Activated gamma-delta T cell (primary cell): ENCODE measurements at regions not wholly inside any gene's neighbourhood (a gene's known extent, or its start where the extent isn't known, plus 50 kb on each side); places are given as distances from the start of the nearest gene placed in this dataset.
"Not testable (repeated sequence)": the region's sequence is repeated elsewhere in the genome, so short reads cannot be mapped to it uniquely, and the experiment has no call there.

Source experiments
- DNase-seq: peaks from one replicate; lab custom pipeline; 2025; lab: John Stamatoyannopoulos, UW

GRCh38 chr7:9036080-9036479 is 602.7 kb downstream of the NXPH1 start:
- DNase-seq, result no peak

GRCh38 chr7:9071160-9071762 is 637.9 kb downstream of the NXPH1 start:
- no peak for DNase-seq

- DNase-seq, result not testable (repeated sequence)
Observed at GRCh38 chr7:9075774-9076173, 642.4 kb downstream of the NXPH1 start.

- no peak for DNase-seq
Observed at GRCh38 chr7:9082203-9082602, 648.8 kb downstream of the NXPH1 start.

- no peak for DNase-seq
Observed at GRCh38 chr7:9083837-9084236, 650.4 kb downstream of the NXPH1 start.

- no peak for DNase-seq
Observed at GRCh38 chr7:9091282-9091681, 657.9 kb downstream of the NXPH1 start.

DNA sequence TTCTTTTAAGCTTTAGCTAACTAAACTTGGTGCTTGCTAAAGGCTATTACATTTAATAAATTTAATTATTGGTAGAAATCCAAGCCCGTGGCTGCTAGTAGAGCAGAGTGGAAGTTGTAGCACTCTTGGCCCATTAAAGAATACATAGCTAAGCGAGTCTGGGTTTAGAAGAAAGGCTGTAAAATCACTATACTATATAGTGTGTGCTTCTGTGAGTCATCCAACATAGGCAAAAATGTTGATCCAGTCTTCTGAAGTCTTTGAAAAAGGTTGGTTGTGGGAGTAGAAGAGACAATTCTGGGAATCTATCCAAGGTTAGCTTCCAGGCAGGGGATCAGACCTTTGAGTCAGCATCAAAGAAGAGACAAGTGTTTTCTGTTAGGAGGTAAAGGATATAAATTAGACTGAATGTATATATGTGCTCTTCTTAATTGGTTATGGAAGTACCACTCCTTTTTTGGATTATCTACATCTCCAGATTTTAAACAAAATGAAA is 664.2 kb downstream of the NXPH1 start:
- no peak for DNase-seq

DNA sequence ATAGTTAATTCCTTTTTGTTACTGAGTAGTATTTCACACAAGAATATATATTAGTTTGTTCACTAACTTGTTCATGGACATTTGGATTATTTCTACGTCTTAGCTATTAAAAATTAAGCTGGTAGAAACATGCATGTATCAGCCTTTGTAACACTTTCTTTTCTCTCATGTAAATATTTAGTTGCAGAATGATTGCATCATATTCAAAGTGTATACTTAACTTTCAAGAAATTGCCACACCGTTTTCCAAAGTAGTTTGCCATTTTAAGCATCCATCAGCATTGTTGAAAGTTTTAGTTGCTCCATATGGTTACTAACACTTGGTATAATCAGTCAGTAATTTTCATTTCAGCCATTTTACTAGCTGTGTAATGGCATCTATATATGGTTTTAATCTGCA is 666.9 kb downstream of the NXPH1 start:
- DNase-seq, result no peak

GRCh38 chr7:9102846-9103245 is 669.4 kb downstream of the NXPH1 start:
- DNase-seq, result no peak

DNA sequence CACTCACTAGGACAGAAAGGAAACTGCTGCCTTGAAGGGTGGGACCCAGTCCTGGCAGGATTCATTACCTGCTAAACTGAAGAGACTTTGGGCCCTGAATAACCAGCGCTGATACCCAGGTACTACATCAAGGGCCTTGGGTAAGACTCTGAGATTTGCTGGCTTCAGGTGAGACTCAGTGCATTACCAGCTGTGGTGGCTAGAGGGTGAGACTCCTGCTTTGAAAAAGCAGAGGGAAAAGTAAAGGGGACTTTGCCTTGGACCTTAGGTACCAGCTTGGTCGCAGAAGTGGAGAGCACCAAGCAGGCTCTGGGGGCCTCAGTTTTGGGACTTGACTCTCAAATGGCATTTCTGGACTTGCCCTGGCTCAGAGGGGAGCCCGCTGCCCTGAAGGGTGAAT is 673.3 kb downstream of the NXPH1 start:
- no peak for DNase-seq

GRCh38 chr7:9120331-9120730 is 686.9 kb downstream of the NXPH1 start:
- DNase-seq, result no peak

- DNase-seq, result no peak
Observed at GRCh38 chr7:9124320-9124719, 690.9 kb downstream of the NXPH1 start.

GRCh38 chr7:9125246-9125645 is 691.8 kb downstream of the NXPH1 start:
- no peak for DNase-seq

DNA sequence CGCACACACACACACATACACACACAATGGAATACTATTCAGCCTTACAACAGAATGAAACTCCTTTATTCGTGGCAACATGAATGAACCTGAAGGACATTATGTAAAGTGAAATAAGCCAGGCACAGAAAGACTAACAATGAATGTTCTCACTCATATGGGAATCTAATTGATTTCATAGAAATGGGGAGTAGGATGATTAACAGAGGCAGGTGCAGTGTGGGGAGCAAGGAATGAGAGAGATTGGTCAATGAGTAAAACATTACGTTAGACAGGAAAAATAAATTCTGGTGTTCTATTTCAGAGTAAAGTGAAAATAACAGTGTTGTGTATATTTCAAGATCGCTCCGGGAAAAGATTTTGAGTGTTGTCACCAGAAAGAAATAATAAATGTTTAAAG is 694.5 kb downstream of the NXPH1 start:
- DNase-seq, result no peak

DNA sequence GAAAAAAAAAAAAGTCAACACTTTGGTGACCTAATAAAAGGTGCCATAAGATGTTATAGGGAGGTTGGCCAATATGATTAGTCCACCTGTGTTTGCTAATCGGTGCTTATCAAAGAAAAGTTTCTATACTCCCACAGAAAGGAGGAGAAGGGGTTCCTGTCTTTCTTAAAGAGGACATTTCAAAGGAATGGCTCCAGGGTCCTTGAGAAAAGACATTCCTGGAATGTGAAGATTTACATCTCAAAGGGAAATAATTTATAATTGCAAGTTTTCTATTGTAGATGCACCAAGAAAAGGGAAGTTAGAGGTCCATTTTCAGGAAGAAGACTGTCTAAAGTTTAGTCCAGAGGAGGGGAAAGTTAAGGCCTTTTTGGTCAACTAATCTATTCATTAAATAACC is 715.3 kb downstream of the NXPH1 start:
- no peak for DNase-seq

DNA sequence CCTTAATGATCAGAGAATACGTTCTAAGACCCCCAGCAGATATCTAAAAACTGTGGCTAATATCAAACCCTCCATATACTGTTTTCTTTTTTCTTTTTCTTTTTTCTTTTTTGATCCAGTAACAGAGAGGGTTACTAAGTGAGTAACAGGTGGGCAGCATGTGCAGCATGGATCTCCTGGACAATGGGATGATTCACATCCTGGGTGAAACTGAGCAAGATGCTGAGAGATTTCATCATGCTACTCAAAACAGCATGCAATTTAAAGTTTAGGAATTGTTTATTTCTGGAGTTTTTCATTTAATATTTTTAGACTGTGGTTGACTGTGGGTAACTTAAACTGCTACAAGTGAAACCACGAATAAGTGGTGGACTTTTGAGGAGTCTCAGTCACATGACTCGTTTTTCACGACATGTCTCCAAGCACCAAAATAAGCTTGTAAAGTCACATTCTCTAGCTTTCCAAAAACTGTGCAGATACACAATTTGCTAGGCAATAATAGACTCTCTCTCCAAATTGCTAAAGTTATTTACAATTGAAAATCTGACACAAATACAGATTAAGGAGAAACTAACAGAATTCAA is 716.2 kb downstream of the NXPH1 start:
- no peak for DNase-seq

GRCh38 chr7:9163691-9164090 is 730.3 kb downstream of the NXPH1 start:
- not testable (repeated sequence) for DNase-seq

- no peak for DNase-seq
Observed at GRCh38 chr7:9175871-9176270, 742.5 kb downstream of the NXPH1 start.

GRCh38 chr7:9181356-9181755 is 747.9 kb downstream of the NXPH1 start:
- no peak for DNase-seq

DNA sequence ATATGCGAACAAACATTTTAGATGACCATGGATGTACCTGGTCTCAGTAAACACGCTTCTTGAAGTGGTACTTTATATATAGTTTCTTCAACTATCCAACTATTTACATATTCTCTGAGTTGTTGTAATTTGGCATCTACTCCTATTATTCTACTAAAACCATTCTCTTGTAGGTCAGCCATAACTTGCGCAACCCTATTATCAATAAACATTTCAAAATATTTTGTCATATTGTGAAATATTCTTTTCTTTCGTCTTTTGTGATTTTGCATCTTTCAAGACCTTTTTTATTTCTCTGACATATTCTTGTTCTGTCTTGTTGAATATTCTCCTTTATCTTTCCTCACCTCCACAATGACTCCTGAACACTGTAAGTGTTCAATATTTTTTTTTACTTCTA is 753.3 kb downstream of the NXPH1 start:
- no peak for DNase-seq

GRCh38 chr7:9189703-9190102 is 756.3 kb downstream of the NXPH1 start:
- no peak for DNase-seq

DNA sequence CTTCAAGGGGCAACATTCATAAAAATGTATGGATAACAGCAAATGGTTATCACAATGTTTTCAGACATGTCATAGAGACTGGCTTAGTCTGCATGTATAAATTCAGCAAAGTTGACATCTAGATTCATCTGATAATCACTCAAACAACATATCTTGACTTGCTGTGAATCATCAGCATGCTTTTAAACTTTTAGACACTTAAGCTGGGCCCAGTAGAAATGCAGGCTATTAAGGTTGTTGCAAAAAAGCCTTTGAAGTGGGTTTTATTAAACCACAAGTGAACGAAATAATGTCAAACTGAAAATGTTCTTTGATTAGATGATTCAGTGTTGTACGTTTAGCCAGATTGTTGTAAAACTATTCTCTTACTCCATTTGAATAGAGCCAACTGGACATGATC is 759.6 kb downstream of the NXPH1 start:
- no peak for DNase-seq

DNA sequence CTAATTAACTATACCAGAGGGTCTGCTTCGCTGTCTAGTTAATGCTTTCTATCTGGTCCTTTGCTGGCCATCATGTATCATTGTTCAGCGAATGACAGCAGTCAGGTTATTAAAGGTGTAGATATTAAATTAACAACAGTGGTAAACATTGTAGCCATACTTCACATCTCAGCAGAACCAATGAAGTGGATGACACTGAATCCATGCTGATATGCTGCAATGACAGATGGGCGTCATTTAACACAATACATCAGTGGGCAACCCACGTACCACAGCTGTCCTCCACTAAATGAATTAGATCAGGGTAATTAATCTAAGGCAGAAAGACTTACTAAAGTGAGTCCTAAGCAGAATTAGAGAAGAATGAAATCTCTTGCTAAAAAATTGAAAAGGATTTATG is 767.2 kb downstream of the NXPH1 start:
- DNase-seq, result no peak

- DNase-seq, result no peak
Observed at GRCh38 chr7:9201928-9202327, 768.5 kb downstream of the NXPH1 start.
